OCI-LY7 (cell line): ENCODE measurements at regions not wholly inside any gene's neighbourhood (a gene's known extent, or its start where the extent isn't known, plus 50 kb on each side); places are given as distances from the start of the nearest gene placed in this dataset.

Experiments
- EZH2phosphoT487 ChIP-seq: fragments of 200-600 bp; sonication (generic); IDR thresholded peaks from 2 replicates; pipeline ENCODE4 v1.6.1; 2018; ENCODE audit warnings: low read depth, borderline replicate concordance, mild to moderate bottlenecking, mixed run types, antibody characterized with exemption, low read length, moderate library complexity, mixed read lengths
- TF ChIP-seq, protein P1 (sequence below): fragments of 200-600 bp; sonication (generic); conservative IDR thresholded peaks from 2 replicates; pipeline ENCODE4 v1.5.1; 2014; ENCODE audit warnings: mild to moderate bottlenecking, antibody characterized with exemption, low read length, moderate library complexity, mixed read lengths

GRCh38 chr1:170866646-170867045, 68.7 kb upstream of the MROH9 start:
- TF ChIP-seq, protein P1, sequence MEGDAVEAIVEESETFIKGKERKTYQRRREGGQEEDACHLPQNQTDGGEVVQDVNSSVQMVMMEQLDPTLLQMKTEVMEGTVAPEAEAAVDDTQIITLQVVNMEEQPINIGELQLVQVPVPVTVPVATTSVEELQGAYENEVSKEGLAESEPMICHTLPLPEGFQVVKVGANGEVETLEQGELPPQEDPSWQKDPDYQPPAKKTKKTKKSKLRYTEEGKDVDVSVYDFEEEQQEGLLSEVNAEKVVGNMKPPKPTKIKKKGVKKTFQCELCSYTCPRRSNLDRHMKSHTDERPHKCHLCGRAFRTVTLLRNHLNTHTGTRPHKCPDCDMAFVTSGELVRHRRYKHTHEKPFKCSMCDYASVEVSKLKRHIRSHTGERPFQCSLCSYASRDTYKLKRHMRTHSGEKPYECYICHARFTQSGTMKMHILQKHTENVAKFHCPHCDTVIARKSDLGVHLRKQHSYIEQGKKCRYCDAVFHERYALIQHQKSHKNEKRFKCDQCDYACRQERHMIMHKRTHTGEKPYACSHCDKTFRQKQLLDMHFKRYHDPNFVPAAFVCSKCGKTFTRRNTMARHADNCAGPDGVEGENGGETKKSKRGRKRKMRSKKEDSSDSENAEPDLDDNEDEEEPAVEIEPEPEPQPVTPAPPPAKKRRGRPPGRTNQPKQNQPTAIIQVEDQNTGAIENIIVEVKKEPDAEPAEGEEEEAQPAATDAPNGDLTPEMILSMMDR: no peak
- no peak for TF ChIP-seq EZH2phosphoT487
